GM19239 (cell line): ENCODE measurements at regions not wholly inside any gene's neighbourhood (a gene's known extent, or its start where the extent isn't known, plus 50 kb on each side); places are given as distances from the start of the nearest gene placed in this dataset.
A peak's percentile ranks its signal among the peaks of the same experiment; 100 is the strongest.

Source experiments
- DNase-seq: peaks from one replicate; pipeline ENCODE4 v3.0.0; 2011; ENCODE audit warnings: low spot score; ENCODE audit not compliant: insufficient read length
- FAIRE-seq: peaks from 2 replicates; lab custom pipeline; 2011; peaks lifted over from hg19 to GRCh38; lab: Jason Lieb, UNC

DNA sequence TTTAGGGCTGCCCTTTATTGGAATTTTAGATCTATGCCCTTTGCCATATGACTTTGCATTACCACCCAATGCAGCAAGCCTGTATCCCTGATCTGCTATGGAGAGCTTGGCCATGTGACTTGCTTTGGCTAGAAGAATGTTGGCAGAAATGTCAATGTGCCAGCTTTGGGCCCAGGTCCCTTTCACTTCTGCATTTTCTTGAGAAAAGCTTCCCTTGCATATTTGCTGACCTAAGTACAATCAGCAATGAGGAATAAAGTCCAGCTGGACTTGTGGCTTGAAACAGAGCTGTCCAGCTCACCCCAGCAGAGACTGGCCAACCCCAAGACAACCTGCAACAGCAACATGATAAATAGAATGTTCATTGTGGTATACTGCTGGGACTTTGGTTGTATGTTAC, 135.9 kb downstream of the PAH start:
- DNase-seq (no peak), FAIRE-seq (no peak)

DNA sequence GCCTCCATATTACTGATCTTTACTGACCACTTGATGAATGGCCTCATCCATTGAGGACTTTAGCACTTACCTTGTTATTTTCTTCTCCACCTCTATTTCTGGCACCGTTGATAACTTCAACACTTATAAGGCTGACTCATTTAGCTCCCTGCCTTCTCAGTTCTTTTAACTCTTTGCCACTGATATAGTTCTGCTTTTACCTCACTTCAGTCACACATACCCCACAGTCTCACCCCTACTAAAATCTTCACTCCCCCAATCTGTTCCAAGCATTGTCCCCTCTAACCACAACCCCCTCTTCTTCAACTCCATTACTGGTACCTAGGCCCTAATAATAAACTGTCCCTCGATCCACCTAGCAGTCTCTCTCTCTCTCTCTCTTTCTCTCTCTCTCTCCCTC, 141.0 kb downstream of the PAH start:
- FAIRE-seq (no peak), DNase-seq (no peak)

DNA sequence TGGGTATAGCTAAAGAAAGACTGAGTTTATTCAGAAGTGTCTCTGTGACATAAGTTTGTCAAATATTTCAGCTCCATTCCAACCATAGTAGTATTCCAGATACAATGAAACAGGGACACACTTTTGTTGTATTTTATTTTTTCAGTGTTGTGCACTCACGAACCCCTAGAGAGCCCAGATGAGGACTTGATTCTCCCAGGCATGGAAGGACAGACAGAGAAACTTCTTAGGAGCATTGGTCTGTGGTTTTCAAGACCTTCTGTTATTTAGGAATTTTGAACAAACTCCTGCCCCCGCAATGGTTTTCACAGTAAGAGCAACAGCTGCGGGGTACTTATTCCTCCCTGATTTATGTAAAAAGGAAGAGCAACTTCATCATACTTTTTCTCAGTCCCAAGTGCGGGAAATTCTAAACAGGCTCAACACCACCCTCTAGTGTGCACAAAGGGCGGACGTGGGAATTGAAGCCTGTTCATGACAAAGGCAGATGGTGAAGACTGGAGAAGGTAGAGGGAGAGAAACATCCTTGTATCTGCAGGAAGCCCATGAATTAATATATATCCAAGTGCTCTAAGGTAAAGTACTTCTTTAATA, 147.6 kb downstream of the PAH start:
- FAIRE-seq (peak; percentile 95), DNase-seq (peak; percentile 52)

DNA sequence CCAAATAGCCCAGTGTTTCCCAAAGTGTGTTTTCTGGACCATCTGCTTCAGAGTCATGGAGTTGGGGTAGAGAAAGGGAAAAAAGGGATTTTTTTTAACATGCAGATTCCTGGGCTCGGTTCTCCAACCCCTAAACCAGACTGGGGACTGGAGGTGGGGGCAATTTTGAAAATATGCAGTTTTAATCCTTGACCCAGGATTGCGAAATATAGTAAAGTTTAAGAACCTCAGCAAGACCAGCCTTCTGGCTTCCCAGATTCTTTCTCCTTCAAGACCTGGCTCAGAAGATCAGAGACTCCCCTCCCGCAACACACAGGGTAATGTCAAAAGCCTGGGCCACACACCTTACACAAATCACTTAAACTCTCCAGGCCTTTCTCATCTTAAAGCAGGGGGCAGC, 150.1 kb downstream of the PAH start:
- no peak for FAIRE-seq
- no peak for DNase-seq

DNA sequence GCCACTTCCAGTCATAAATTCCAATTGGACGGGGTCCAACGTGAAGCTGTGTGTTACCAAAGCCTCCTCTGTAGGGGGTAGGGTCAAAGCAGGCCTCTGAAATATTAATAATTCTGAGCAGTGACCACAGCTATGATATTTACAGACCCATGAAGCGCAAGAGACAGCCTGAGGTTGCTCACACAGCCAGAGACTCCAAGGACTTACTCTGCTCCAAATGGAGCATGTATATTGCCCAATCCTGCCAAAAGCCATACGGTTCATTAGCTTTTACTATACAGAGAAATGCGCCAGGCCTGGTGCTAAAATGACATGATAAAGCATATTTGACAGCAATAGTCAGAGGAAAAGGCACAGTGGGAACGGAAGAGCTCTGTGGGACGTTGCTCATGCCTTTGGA, 151.3 kb downstream of the PAH start:
- FAIRE-seq (no peak), DNase-seq (no peak)

DNA sequence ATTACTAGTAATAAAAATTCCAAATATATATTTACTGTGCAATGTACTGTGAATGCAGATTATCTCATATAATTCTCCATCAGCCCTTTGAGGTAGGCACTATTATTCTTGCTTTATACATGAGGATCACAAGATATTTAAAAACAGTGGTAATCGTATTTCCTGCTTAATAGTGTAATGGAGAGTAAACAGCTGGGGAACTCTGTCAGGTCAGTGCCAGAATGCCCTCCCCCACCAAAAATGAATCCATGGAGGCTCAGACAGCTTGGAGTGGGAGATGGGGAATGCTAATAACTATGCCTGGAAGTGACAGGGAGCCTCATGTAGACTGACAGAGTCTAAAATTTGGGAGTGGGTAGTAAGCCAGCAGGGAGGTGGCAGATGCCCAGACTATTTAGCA, 153.6 kb downstream of the PAH start:
- FAIRE-seq = no peak

DNA sequence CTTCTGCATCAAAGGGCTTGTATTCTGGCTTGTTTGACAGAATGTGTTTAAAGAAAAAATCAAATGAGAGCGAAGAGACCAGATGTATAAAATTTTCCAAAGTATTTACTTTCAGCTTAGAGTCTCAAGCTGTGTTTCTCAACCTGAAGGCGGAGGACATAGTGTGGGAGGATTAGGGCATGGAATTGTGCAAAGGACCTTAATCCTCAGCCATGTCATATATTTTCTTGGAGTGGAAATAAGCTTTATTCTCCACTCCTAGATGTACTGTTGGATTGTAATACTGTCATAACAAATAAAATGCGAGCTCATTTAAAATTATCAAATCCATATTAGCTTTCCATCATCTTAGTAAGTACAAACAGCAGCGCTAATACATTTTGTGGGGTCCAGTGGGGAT, 154.0 kb downstream of the PAH start:
- no peak for DNase-seq

More for the DNA sequence above, 153.6 kb downstream of the PAH start:
- no peak for DNase-seq

DNA sequence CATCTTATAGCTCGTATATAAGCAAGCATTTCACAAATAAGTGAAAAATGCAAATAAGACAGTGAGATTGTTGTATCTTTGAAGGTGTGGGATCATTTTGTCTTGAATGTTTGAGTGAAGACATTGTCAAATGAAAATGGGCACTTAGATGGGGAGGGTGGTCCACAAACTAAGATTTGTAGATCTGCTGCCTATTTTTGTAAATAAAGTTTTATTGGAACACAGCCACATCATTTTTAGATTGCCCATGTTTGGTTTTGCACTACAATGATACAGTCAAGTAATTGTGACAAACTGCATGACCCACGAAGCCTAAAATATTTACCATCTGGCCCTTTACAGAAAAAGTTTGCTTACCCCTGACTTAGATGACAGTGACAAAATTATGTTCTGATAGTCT, 156.7 kb downstream of the PAH start:
- no peak for DNase-seq
- FAIRE-seq = no peak

More for the DNA sequence above, 154.0 kb downstream of the PAH start:
- no peak for FAIRE-seq

DNA sequence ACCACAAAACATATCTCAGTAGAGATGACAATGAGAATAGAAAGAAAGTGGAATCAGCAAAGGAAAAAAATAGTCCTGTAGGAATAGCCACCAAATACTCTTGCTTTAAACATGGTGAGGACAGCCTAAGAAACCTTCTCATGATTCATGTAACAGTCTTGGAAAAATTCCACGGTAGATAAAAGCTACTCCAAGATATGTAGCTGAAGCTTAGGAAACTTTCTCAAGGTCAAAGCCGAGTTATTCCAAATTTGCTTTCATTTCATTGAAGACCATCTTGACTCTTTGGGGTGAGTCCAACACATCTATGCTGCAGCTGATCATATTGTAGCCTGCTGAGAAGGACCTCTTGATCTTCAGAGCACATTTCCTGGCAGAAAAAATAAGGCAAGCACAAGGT, 157.6 kb downstream of the PAH start:
- FAIRE-seq (no peak), DNase-seq (no peak)

DNA sequence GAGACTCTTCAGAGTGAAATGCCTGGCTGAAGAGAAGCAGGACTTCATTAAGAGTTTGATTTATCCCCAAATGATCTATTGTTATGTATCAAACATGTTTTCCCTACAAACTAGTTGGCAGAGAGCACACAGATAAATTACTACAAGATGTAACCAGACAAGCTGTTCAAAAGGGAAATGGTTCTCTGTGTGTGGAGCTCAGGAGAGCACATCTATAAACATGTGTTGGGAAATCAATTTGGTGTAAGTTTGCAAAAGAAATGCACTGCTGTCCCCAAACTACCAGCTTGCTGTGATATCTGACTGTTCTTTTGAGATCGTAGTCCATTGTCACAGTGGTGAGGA, 159.2 kb downstream of the PAH start:
- no peak for FAIRE-seq
- no peak for DNase-seq

DNA sequence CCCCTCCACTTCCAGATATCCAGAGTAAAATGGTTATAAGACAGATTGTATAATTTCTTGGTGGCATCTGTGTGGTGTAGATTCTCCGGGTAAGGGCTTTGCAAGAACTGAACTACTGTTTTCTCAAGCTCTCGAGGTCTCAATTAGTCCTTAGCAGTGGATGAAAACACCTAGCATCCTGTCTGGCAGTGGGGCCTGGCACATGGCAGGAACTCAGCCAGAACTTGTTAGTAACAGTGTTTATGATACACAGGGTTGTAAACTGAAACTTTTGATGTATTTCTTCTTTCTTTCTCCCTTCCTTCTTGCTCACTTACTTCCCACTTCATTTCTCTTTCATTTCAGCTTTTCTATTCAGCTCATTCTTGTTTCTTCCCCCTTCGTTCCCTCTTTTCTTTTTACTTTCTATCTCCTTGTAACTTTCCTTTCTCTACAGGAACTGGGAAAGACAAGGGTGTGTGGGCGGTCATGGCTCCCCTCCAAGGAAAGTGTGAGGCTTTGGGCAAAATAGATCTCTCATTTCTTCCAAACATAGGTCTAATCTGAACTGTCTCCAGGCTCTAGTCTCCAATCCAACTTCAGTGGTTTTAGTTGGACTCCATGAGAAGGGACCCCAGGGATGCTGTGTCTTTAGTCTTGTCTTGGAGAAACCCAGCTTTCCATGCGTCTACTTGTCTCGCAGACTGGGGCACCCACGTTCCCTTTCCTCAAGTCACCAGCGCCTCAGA, 159.7 kb downstream of the PAH start:
- no peak for FAIRE-seq
- DNase-seq = no peak

DNA sequence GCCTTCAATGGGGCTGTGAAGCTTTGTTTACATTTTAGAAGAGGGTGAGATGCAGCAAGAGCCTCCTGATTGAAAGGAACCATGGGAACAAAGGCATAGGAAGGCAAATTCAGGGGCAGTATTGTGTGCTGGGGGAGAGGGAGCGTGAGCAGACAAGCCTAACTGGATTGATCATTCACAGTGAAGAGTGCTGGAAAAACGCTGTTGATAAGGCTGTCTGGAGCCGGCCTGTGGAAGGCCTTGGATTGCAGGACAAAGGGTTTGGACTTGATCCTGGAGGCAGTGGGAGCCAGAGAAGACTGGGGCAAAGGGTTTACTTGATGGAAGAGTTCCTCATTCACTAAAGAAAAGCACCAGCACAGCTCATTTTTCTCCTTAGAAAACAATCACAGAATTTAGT, 160.5 kb downstream of the PAH start:
- DNase-seq (no peak), FAIRE-seq (no peak)

DNA sequence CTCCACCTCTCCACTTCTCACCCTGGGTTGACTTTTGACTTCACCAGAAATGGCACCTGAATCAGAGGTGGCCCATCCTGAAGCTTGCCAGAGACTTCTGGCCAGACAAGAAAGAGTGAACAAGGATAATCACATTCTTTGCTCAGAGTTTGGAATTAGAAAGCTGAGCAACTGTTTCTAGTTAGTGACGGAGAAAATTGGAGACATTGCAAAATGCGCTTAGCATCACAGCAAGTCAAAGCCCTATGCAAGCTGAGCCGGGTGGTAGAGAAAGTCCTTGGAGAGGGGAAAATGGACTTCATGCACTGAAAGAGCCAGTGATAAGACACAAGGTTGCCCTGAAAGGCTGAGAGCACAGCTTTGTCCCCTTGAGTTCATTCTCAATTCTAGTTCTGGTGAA, 161.8 kb downstream of the PAH start:
- DNase-seq (no peak), FAIRE-seq (no peak)

DNA sequence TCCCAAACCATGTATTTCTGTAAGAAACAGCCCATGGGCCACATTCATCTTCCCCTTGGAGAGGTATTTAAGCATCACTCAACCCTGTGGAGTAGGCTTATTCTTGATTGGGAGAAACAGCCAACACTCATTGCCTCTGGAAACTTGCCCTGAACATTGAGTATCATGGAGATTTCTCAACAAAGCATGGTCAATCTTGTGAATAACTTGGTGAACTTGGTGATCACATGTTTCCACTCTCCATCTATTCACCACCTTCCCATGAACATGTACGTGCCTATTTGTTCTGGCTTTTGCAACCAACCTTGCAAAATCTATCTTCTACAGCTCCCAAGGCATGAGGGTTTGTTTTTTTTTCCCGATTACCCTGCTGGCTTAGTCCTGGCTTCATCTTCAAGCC, 163.2 kb downstream of the PAH start:
- no peak for DNase-seq
- no peak for FAIRE-seq

DNA sequence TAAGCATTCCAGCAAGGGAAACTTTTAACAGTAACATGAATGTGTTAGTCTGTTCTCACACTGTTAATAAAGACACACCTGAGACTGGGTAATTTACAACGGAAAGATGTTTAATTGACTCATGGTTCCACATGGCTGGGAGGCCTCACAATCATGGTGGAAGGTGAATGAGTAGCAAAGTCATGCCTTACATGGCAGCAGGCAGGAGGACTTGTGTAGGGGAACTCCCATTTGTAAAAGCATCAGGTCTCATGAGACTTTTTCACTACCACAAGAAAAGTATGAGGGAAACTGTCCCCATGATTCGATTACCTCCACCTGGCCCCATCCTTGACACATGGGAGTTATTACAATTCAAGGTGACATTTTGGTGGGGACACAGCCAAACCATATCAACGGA, 168.3 kb downstream of the PAH start:
- FAIRE-seq (no peak), DNase-seq (no peak)

DNA sequence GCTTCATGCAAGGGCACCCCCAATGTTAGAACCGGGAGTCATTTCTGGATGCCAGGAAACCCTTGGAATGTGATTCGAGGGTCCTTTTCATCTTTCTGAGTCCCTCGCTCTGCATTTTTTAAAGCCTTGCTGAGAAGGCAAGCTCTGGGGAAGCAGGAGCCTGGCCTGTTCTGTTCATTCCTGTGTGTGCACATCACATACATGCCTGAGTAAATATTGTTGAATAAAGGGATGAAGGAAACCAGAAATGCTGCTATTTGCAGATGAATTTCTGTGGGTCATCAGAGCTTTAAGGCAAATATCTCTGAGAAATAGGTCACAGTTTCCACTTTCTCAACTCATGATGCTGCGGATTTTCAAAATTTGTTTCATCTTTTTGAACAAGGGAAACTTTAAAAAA, 170.1 kb downstream of the PAH start:
- DNase-seq (no peak), FAIRE-seq (no peak)

DNA sequence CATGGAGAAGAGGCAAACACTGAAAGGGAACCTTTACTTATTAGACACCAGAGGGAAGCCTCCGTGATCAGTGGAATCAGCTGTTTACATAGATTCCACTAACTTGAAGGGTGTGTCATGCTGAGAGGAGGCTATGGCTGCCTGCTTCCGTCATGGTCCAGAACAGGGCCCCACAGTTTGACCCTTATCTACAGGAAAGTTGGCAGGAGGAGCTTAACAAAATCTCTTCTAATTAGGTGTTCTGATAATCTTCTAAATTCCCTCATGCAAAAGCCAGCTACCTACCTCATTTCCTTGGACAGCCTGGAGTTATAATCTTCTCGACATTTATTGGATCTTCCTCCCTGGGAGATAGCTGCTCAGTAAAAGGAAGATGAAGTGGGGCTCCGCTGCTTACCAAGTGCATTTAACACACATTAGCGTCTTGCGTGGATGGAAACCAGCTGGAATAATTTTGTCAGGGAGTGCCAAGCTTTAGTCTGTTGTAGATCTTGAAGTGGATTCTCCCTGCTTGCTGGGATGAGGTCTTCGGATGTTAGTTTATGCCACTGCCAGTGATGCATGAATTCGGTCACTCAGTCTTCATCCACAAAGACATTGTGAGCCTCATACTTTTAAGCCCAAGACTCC, 171.0 kb downstream of the PAH start:
- no peak for FAIRE-seq

DNA sequence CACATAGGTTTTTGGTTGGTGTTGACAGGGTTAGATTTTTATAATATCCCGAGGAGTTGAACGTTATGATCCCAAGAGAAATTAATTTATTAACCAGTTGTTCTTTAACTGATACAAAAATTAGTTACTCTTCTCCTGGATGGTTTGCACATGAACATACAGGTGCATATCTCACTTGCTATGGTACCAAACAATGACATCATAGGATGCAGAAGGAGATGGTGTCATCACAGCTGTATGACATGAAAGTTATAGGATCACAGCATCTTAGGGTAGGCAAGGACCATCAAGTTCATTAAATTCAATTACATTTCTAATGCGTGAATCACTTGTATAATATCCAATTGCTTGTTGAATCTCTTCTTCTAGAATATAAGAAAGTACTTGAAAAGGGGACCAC, 175.8 kb downstream of the PAH start:
- DNase-seq (no peak), FAIRE-seq (no peak)

More for the DNA sequence above, 171.0 kb downstream of the PAH start:
- no peak for DNase-seq

DNA sequence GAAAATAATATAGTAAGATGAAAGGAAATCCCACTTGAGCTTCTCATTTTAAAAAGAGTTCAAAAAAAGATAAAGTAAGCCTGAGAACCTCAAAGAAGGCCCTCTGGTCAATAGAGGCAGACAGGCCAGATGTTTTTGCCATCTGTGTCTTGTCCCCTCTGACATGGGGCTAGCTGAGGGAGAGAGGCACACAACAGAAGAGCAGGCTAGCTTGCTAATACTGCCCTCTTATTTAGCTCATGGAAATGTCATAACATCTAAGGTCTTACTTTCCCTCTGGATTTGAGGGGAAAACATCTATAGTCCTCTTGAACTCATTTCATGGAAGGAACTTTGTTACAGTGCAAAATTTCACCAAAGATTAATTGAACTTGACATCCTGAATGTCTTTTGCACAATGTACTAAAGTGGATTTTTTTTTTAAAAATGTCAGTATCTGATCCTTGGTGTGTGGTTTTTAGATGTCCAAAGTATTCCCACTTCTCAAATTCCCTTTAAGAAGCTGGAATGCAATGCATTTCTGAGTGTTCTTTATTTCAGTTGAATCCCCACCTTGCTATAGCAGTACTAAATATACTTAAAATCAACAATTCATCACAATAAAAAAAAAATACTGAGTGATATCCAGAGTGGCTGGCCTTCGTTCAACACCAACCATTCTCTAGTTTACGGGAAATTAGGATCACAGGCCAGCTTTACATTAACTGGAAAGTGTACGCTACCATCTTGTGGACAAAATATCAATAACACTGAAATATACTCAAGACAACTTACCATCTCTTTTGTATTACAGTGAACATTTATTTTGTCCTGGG, 176.7 kb downstream of the PAH start:
- DNase-seq = no peak
- peak; percentile 79 for FAIRE-seq

DNA sequence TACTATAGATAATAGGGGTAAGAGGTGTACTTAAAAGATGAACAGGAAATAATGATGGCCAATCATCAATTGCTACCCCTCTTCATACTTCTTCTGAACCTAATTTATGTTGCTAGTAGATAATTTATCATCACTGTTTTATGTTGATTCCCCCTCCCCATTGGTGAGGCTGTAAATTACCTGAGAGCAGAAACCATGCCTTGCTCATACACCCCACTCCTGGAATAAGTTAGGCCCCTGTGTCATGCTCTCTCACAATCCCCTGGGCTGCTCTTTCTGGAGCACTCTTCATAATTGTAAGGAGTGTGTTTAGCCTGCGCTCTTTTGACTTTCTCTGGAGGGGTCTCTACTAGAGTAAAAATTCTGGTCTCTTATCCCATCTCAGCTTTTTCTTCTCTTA, 180.7 kb downstream of the PAH start:
- peak; percentile 11 for FAIRE-seq
- no peak for DNase-seq

DNA sequence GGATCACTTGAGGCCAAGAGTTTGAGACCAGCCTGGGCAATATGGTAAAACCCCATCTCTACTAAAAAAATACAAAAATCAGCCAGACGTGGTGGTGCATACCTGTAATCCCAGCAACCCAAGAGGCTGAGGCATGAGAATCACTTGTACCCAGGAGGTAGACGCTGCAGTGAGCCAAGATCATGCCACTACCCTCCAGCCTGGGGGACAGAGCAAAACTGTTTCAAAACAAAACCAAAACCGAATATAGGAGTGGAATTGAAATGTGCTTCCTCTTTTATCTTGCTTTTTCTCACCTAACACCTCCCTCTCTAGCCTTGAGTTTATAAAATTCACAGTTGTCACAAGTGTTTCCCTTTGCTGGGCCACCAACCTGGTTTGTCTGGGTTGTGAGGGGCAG, 181.9 kb downstream of the PAH start:
- FAIRE-seq (peak; percentile 99), DNase-seq (peak; percentile 16)
